C4-2B (cell line): ENCODE measurements at regions not wholly inside any gene's neighbourhood (a gene's known extent, or its start where the extent isn't known, plus 50 kb on each side); places are given as distances from the start of the nearest gene placed in this dataset.

Experiments
- H3K27ac ChIP-seq: fragments of 450-650 bp; 2 replicates; pipeline ENCODE4 v1.5.1; 2017
- ZFX ChIP-seq: fragments of 450-650 bp; IDR thresholded peaks from 2 replicates; pipeline ENCODE4 v1.6.1; 2017
- TF ChIP-seq, protein P1 (sequence below): fragments of 450-650 bp; conservative IDR thresholded peaks from 2 replicates; pipeline ENCODE4 v1.5.1; 2017; ENCODE audit warnings: mild to moderate bottlenecking

DNA sequence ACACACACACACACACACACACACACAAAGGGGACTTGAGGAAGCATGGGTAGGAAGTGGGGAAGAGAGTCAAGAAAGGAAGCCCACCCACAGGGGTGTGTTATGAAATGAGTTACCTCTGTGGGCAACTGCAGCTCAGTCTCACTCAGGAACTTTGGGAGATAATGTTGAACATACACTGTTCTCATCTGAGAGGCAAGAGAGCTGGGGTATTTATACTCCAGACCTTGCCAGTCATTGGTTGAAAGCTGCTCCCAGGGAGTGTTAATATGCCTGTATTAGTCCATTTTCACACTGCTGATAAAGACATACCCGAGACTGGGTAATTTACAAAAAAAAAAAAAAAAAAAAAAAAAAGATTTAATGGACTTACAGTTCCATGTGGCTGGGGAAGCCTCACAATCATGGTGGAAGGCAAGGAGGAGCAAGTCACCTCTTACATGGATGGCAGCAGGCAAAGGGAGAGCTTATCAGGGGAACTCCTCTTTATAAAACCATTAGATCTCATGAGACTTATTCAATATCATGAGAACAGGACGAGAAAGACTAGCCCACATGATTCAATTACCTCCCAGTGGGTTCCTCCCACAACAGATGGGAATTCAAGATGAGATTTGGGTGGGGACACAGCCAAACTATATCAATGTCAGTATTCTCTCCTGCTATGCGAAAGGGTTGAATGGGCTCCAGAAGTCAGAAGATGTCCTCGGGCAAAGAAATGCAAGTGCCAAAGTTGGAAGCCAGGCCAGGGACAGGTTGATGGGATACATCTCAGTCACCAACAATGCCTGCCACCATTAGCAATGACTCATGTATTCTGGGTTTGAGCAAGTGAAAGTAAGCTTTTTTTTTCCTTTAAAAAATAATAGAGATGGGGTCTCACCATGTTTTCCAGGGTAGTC, 270.5 kb downstream of the MRTFB start:
- no peak for TF ChIP-seq ZFX
- TF ChIP-seq, protein P1, sequence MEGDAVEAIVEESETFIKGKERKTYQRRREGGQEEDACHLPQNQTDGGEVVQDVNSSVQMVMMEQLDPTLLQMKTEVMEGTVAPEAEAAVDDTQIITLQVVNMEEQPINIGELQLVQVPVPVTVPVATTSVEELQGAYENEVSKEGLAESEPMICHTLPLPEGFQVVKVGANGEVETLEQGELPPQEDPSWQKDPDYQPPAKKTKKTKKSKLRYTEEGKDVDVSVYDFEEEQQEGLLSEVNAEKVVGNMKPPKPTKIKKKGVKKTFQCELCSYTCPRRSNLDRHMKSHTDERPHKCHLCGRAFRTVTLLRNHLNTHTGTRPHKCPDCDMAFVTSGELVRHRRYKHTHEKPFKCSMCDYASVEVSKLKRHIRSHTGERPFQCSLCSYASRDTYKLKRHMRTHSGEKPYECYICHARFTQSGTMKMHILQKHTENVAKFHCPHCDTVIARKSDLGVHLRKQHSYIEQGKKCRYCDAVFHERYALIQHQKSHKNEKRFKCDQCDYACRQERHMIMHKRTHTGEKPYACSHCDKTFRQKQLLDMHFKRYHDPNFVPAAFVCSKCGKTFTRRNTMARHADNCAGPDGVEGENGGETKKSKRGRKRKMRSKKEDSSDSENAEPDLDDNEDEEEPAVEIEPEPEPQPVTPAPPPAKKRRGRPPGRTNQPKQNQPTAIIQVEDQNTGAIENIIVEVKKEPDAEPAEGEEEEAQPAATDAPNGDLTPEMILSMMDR: no peak
- no peak overlapping the region for H3K27ac ChIP-seq

DNA sequence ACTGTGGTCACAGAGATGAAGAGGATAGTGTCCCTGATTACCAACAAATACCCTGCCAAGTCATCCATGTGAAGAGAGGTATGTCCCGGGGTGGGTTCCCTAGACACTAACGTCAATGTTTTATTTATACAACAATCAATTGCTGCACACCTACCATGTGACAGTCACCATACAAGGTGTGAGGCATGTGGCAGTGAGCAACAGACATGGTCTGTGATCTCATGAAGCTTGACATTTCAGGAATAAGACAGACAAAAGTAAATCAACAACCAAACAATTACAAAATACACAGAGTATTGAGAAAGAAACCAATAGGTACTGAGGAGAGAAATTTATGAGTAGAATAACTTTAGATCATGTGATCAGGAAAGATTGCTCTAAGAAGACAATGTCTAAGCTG, 268.6 kb downstream of the MRTFB start:
- no peak for TF ChIP-seq ZFX
- TF ChIP-seq, protein P1: no peak
- no peak overlapping the region for H3K27ac ChIP-seq

DNA sequence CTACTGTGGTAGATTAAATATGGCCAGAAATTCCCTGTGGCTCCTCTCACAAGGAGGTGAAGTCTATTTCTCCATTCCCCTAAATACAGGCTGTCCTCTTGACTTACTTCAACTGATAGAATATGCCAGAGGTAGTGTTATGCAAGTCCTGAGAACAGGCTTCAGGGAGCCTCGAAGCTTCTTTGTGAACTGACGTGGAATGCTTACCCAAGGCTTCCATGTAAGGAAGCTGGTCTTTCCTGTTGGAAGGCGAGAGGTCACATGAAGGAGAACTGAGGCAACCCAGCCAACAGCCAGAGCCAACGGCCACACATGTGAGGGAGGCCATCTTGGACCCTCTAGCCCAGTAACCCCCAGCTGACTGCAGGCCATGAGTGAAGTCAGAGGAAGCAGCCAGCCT, 267.9 kb downstream of the MRTFB start:
- TF ChIP-seq, protein P1: no peak
- TF ChIP-seq ZFX: no peak

DNA sequence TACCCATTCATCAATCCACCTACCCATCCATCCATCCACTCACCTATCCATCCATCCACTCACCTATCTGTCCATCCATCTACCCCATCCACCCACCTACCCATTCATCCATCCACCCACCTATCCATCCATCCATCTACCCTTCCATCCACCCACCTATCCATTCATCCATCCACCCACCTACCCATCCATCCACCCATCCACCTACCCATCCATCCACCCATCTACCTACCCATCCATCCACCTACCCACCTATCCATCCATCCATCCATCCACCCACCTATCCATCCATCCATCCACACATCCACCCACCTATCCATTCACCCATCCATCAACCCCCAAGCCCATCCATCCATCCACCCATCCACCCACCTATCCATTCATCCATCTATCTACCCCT, 267.1 kb downstream of the MRTFB start:
- no peak overlapping the region for H3K27ac ChIP-seq
- TF ChIP-seq, protein P1: no peak
- TF ChIP-seq ZFX: no peak

More for the DNA sequence above, 267.9 kb downstream of the MRTFB start:
- H3K27ac ChIP-seq: no peak overlapping the region

DNA sequence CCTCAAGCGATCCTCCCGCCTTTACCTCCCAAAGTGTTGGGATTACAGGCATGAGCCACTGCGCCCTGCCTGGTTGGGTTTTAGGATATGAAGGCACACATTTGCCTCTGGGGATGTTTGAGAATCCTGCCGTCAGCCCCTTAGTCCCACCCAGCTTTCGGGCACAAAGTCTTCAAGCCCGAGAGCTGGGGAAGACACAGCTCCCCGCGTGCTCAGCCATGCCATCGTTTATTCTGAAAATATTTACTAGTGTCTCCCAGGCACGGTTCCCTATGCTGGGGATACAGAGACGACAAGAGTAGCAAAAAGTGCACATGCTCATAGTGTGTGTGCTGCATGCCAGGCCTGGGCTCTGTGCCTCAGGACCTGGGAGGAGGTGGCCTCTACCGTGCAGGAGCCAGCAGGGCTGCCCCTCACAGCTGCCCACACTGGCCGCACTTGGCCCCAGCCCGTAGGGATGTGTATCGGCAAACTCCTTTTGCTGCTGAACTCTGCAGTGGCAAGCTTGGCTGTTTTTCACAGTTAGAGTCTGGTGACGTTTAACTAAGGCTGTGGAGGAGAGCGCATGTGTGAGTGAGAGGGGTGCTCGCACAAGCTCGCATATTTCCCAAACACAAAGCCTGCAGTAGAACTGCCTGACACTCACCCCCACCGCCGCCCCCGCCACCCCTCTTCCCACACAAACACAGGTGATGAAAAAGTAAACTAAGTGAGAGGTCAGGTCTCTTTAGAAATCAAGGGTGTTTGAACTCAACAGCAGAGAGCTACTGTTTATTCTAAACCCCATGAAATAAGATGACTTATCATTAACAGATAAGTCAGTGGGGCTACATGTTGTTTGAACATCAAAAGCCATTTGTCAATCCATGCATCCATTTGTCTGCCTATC, 266.4 kb downstream of the MRTFB start:
- TF ChIP-seq, protein P1: no peak
- TF ChIP-seq ZFX: no peak
- no peak overlapping the region for H3K27ac ChIP-seq

DNA sequence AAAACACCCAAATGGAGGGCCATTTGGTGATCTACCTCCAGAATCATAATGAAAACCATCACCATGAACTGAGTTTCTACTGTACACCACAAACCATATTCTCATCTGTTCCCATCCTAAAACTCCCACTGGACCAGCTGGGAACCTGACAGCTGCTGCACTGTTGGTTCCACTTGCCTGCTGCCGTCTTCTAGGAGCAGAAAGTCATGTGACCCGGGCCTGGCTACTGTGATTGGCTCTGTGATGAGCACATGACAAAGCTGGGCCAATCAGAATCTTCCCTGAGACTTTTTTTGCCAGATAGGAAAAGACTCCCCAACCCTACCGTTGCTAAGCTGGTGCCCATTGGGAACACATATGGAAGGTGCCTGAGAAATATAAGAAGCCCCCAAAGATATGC, 264.2 kb downstream of the MRTFB start:
- H3K27ac ChIP-seq: no peak overlapping the region
- no peak for TF ChIP-seq ZFX
- TF ChIP-seq, protein P1: no peak
